ENCODE measurements at regions not wholly inside any gene's neighbourhood (a gene's known extent, or its start where the extent isn't known, plus 50 kb on each side); places are given as distances from the start of the nearest gene placed in this dataset.

DNA sequence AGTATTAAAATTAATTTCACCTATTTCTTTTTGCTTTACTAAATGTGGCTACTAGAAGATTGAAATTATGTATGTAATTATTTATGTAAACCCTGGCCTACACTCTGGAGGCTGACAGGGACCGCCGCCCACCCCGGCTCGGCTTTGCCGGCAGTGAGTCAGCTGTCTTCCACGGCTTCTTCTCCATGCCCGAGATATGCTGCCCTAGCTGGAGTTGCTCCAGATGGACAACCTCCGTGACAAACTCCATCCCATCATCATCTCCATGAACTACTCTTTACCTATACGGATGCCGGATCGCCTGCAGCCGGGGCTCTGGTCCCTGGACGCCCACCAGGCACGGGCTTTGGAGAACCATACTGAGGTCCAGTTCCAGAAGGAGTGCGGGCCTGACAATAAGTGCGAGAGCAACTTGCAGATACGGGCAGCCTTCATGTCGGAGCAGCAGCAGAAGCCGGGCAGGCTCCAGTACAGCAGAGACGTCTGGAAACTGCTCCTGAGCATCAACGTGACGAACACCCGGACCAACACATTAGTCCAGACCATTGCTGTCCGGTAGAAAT is 86.9 kb upstream of the NID2 start:
- FAIRE-seq: no peak
- BruUV-seq (replicated peaks): no TSS peak
- in situ Hi-C loops (cut with MboI): no loop called here
- POLR2A ChIA-PET: interaction anchor here (0.6 kb wide), 1 partner anchor 194 kb away, joined by 3 read pairs; no protein-coding TSS in a partner anchor
- Histone ChIP-seq H2AFZ (ENCODE audit: low read depth, low read length) (no peak overlapping the region), H3K9ac (ENCODE audit: insufficient read depth in 1 of 2, low read depth in 2 of 2, low read length in 2 of 2) (no peak overlapping the region), H3K36me3 (ENCODE audit: control insufficient read depth, insufficient read depth, low read length) (no peaks in the 10 kb centered on the region), H3K4me1 (replicated peaks in 1 of 2; ENCODE audit: control insufficient read depth in 2 of 2, insufficient read depth in 2 of 2, low read length in 2 of 2) (no peaks in the 10 kb centered on the region), H3K79me2 (ENCODE audit: control insufficient read depth, insufficient read depth, low read length) (no peaks in the 10 kb centered on the region), H3K4me3 (no peak overlapping the region), H4K20me1 (replicated peaks; ENCODE audit: control insufficient read depth, insufficient read depth, low read length) (no peaks in the 10 kb centered on the region), H3K4me2 (ENCODE audit: insufficient read depth, low read length) (no peak overlapping the region), H3K9me1 (ENCODE audit: control insufficient read depth, insufficient read depth, low read length) (no peaks in the 10 kb centered on the region), H3K27ac (ENCODE audit: extremely low read depth, low read depth, low read length) (no peak overlapping the region), H3K27me3 (ENCODE audit: control insufficient read depth in 2 of 2, insufficient read depth in 2 of 2, low read length in 2 of 2) (no peaks in the 10 kb centered on the region), H3K9me3 (replicated peaks; ENCODE audit: control insufficient read depth, insufficient read depth, low read depth, low read length) (no peaks in the 10 kb centered on the region)
- no peak for ATAC-seq
- intact Hi-C loops (cut with micrococcal nuclease): no loop called here
- WGBS (ENCODE audit: insufficient coverage, low coverage, missing lambda C conversion rate): under 1% methylated on average over 22 of the region's 24 CpGs
- CTCF ChIA-PET (ENCODE audit: low intra/inter-chr PET ratio): no interaction called here
- DNase-seq (ENCODE audit: extremely low read depth in 1 of 4, low spot score in 3 of 4): no peak
- TF ChIP-seq, protein P1, sequence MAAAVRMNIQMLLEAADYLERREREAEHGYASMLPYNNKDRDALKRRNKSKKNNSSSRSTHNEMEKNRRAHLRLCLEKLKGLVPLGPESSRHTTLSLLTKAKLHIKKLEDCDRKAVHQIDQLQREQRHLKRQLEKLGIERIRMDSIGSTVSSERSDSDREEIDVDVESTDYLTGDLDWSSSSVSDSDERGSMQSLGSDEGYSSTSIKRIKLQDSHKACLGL (CRISPR knock-in tag; IDR thresholded peaks at IDR 0.05; ENCODE audit: borderline replicate concordance, poor library complexity, severe bottlenecking): no peak
- no peak for TF ChIP-seq RFX1 (IDR thresholded peaks at IDR 0.05)
- TF ChIP-seq, protein P2, sequence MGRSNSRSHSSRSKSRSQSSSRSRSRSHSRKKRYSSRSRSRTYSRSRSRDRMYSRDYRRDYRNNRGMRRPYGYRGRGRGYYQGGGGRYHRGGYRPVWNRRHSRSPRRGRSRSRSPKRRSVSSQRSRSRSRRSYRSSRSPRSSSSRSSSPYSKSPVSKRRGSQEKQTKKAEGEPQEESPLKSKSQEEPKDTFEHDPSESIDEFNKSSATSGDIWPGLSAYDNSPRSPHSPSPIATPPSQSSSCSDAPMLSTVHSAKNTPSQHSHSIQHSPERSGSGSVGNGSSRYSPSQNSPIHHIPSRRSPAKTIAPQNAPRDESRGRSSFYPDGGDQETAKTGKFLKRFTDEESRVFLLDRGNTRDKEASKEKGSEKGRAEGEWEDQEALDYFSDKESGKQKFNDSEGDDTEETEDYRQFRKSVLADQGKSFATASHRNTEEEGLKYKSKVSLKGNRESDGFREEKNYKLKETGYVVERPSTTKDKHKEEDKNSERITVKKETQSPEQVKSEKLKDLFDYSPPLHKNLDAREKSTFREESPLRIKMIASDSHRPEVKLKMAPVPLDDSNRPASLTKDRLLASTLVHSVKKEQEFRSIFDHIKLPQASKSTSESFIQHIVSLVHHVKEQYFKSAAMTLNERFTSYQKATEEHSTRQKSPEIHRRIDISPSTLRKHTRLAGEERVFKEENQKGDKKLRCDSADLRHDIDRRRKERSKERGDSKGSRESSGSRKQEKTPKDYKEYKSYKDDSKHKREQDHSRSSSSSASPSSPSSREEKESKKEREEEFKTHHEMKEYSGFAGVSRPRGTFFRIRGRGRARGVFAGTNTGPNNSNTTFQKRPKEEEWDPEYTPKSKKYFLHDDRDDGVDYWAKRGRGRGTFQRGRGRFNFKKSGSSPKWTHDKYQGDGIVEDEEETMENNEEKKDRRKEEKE (IDR thresholded peaks at IDR 0.05; ENCODE audit: borderline replicate concordance in 1 of 2, control insufficient read depth in 1 of 2, low read depth in 2 of 2, low read length in 1 of 2): no peak
- TF ChIP-seq MAX (CRISPR knock-in tag; IDR thresholded peaks at IDR 0.05): no peak
- no peak for TF ChIP-seq CBX3 (IDR thresholded peaks at IDR 0.05; ENCODE audit: borderline replicate concordance in 1 of 2, low read length in 2 of 2)
- no peak for TF ChIP-seq HNRNPK (IDR thresholded peaks at IDR 0.05; ENCODE audit: low read depth, low read length, poor library complexity, severe bottlenecking)
- TF ChIP-seq ZNF57 (CRISPR knock-in tag; IDR thresholded peaks at IDR 0.05): no peak
- TF ChIP-seq PHF20 (IDR thresholded peaks at IDR 0.05; ENCODE audit: partially characterized antibody): no peak
- TF ChIP-seq ASH1L (IDR thresholded peaks at IDR 0.05; ENCODE audit: borderline replicate concordance, low read depth, partially characterized antibody): no peak
- no peak for TF ChIP-seq YY1 (IDR thresholded peaks at IDR 0.05; ENCODE audit: borderline replicate concordance in 1 of 3, control insufficient read depth in 1 of 3, extremely low read depth in 1 of 3, insufficient read depth in 3 of 3, insufficient read length in 1 of 3, insufficient replicate concordance in 2 of 3, low read depth in 1 of 3, low read length in 2 of 3)
- TF ChIP-seq TAL1 (IDR thresholded peaks at IDR 0.05): no peak
- no peak for TF ChIP-seq TAF9B (IDR thresholded peaks at IDR 0.05; ENCODE audit: partially characterized antibody)
- no peak for TF ChIP-seq CREB3L1 (IDR thresholded peaks at IDR 0.05; ENCODE audit: borderline replicate concordance, low read depth)
- TF ChIP-seq ZNF197 (CRISPR knock-in tag; IDR thresholded peaks at IDR 0.05; ENCODE audit: low read depth): no peak
- TF ChIP-seq HMGN3 (IDR thresholded peaks at IDR 0.05; ENCODE audit: borderline replicate concordance, extremely low read depth, insufficient read length, low read depth, low read length): no peak
